SK-N-SH treated with all-trans-retinoic acid at 6 μM for 48 hours (cell line): ENCODE measurements at regions not wholly inside any gene's neighbourhood (a gene's known extent, or its start where the extent isn't known, plus 50 kb on each side); places are given as distances from the start of the nearest gene placed in this dataset.

Experiments
- ATAC-seq: fragments of 200-7000 bp; cut with Tn5 transposase; 3 replicates; pipeline ENCODE4 v1.9.1; 2020; ENCODE audit warnings: mild to moderate bottlenecking, moderate library complexity
- ARNTL ChIP-seq: fragments of 450-650 bp; formaldehyde crosslinking; IDR thresholded peaks from 2 replicates; pipeline ENCODE4 v1.5.0; 2020; ENCODE audit warnings: low read depth, mild to moderate bottlenecking, moderate library complexity, borderline replicate concordance
- BACH2 ChIP-seq: fragments of 250-450 bp; sonication (Bioruptor Pico); IDR thresholded peaks from 2 replicates; pipeline ENCODE4 v1.9.0; 2021; ENCODE audit warnings: mild to moderate bottlenecking, borderline replicate concordance
- CREB5 ChIP-seq: fragments of 250-450 bp; sonication (Bioruptor Pico); IDR thresholded peaks from 2 replicates; pipeline ENCODE4 v1.5.1; 2020; ENCODE audit warnings: low read depth, mild to moderate bottlenecking, moderate library complexity
- CSDC2 ChIP-seq: fragments of 250-450 bp; sonication (Bioruptor Pico); IDR thresholded peaks from 2 replicates; pipeline ENCODE4 v1.5.0; 2020; ENCODE audit warnings: mild to moderate bottlenecking, moderate library complexity
- ESRRG ChIP-seq: fragments of 250-450 bp; sonication (Bioruptor Pico); IDR thresholded peaks from 2 replicates; pipeline ENCODE4 v1.6.1; 2021; ENCODE audit warnings: mild to moderate bottlenecking
- GLIS3 ChIP-seq: fragments of 250-450 bp; sonication (Bioruptor Pico); IDR thresholded peaks from 2 replicates; pipeline ENCODE4 v1.5.0; 2020; ENCODE audit warnings: mild to moderate bottlenecking, moderate library complexity
- ISL1 ChIP-seq: fragments of 250-450 bp; sonication (Bioruptor Pico); IDR thresholded peaks from 2 replicates; pipeline ENCODE4 v2.1.2; 2022; ENCODE audit warnings: mild to moderate bottlenecking, moderate library complexity
- OSR1 ChIP-seq: fragments of 250-450 bp; sonication (Bioruptor Pico); IDR thresholded peaks from 2 replicates; pipeline ENCODE4 v1.8.0; 2022; ENCODE audit warnings: moderate library complexity, mild to moderate bottlenecking, inconsistent platforms
- POU6F1 ChIP-seq: fragments of 250-450 bp; sonication (Bioruptor Pico); IDR thresholded peaks from 2 replicates; pipeline ENCODE4 v1.8.0; 2021; ENCODE audit warnings: low read depth, mild to moderate bottlenecking, moderate library complexity, borderline replicate concordance
- PPARA ChIP-seq: fragments of 250-450 bp; sonication (Bioruptor Pico); IDR thresholded peaks from 2 replicates; pipeline ENCODE4 v1.5.0; 2020; ENCODE audit warnings: mild to moderate bottlenecking, borderline replicate concordance
- RARB ChIP-seq: fragments of 250-450 bp; sonication (Bioruptor Pico); IDR thresholded peaks from 2 replicates; pipeline ENCODE4 v1.8.0; 2021; ENCODE audit warnings: mild to moderate bottlenecking, moderate library complexity
- SNAI2 ChIP-seq: fragments of 250-450 bp; sonication (Bioruptor Pico); IDR thresholded peaks from 2 replicates; pipeline ENCODE4 v1.5.0; 2020; ENCODE audit warnings: mild to moderate bottlenecking, moderate library complexity
- TOX ChIP-seq: fragments of 250-450 bp; sonication (Bioruptor Pico); IDR thresholded peaks from 2 replicates; pipeline ENCODE4 v1.8.0; 2021; ENCODE audit warnings: mild to moderate bottlenecking, moderate library complexity, borderline replicate concordance
- ZC3H10 ChIP-seq: fragments of 250-450 bp; sonication (Bioruptor Pico); IDR thresholded peaks from 2 replicates; pipeline ENCODE4 v1.5.1; 2021; ENCODE audit warnings: mild to moderate bottlenecking, moderate library complexity
- ZFP3 ChIP-seq: fragments of 250-450 bp; sonication (Bioruptor Pico); IDR thresholded peaks from 2 replicates; pipeline ENCODE4 v1.5.0; 2020; ENCODE audit warnings: mild to moderate bottlenecking, moderate library complexity
- ZFP30 ChIP-seq: fragments of 450-650 bp; formaldehyde crosslinking; IDR thresholded peaks from 2 replicates; pipeline ENCODE4 v1.5.0; 2022; ENCODE audit warnings: mild to moderate bottlenecking, moderate library complexity
- ZNF565 ChIP-seq: fragments of 450-650 bp; formaldehyde crosslinking; conservative IDR thresholded peaks from 2 replicates; pipeline ENCODE4 v1.5.0; 2020; ENCODE audit warnings: low read depth, mild to moderate bottlenecking, moderate library complexity
- ZNF70 ChIP-seq: fragments of 450-650 bp; formaldehyde crosslinking; IDR thresholded peaks from 2 replicates; pipeline ENCODE4 v1.5.0; 2020; ENCODE audit warnings: mild to moderate bottlenecking, moderate library complexity
- ZNF8 ChIP-seq: fragments of 450-650 bp; formaldehyde crosslinking; IDR thresholded peaks from 2 replicates; pipeline ENCODE4 v1.5.0; 2020; ENCODE audit warnings: mild to moderate bottlenecking, moderate library complexity
- TF ChIP-seq, protein P1 (sequence below): fragments of 250-450 bp; sonication (Bioruptor Pico); IDR thresholded peaks from 2 replicates; pipeline ENCODE4 v1.8.0; 2020; ENCODE audit warnings: mild to moderate bottlenecking, moderate library complexity, borderline replicate concordance
- TF ChIP-seq, protein P2 (sequence below): fragments of 250-450 bp; sonication (Bioruptor Pico); IDR thresholded peaks from 2 replicates; pipeline ENCODE4 v1.5.1; 2021; ENCODE audit warnings: mild to moderate bottlenecking, moderate library complexity
- TF ChIP-seq, protein P3 (sequence below): fragments of 250-450 bp; sonication (Bioruptor Pico); IDR thresholded peaks from 2 replicates; pipeline ENCODE4 v1.5.0; 2020; ENCODE audit warnings: mild to moderate bottlenecking, moderate library complexity

DNA sequence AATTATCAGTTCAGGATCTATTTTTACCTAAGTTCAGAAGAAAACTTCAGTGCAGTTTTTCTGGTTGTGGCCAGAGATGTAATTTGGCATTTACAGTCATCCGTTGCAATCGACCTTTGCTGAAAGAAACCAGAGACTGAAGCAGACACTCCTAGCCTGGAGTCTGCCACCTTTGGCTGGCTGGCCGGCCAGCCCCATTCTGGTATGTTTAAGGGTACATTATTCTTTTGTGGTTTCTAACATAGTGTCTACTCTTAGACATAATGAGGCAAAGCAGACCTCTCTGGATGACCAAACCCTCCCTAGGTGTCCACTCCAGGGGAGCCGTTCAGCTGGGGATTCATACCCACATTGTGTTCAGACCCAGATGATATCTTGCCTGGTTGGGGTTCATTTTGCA, 275.9 kb upstream of the TPM1 start (continued):
- TF ChIP-seq, protein P1, sequence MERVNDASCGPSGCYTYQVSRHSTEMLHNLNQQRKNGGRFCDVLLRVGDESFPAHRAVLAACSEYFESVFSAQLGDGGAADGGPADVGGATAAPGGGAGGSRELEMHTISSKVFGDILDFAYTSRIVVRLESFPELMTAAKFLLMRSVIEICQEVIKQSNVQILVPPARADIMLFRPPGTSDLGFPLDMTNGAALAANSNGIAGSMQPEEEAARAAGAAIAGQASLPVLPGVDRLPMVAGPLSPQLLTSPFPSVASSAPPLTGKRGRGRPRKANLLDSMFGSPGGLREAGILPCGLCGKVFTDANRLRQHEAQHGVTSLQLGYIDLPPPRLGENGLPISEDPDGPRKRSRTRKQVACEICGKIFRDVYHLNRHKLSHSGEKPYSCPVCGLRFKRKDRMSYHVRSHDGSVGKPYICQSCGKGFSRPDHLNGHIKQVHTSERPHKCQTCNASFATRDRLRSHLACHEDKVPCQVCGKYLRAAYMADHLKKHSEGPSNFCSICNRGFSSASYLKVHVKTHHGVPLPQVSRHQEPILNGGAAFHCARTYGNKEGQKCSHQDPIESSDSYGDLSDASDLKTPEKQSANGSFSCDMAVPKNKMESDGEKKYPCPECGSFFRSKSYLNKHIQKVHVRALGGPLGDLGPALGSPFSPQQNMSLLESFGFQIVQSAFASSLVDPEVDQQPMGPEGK (CRISPR knock-in tag): peak; percentile 62; the same call in 1 of the 2 replicates
- TF ChIP-seq CSDC2 (CRISPR knock-in tag) (0 out of 2 replicates have a peak, but pooled peaks have one; percentile 51), ZC3H10 (no peak), GLIS3 (0 out of 2 replicates have a peak, but pooled peaks have one; percentile 62), ISL1 (CRISPR knock-in tag) (peak; percentile 83)

DNA sequence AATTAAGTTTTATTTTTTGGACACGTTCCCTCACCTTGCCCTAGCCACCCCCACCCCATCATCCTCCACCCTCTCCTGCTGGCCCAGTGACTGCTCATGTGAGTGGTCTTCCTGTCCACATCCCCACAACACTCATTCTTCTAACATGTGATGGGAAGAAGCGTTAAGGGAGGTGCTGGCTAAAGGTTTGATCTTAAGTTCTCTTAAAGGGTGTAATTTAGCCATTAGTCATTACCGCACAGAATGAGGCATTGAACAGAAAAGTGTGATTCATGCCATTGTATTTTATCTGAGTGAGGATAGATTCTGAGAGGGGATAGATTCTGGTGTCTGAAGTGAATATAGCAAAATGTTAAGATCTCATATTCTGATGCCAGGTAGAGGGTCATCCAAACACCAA, 272.9 kb upstream of the TPM1 start:
- TF ChIP-seq ZNF70 (CRISPR knock-in tag) (no peak), BACH2 (CRISPR knock-in tag) (no peak), CREB5 (CRISPR knock-in tag) (no peak), OSR1 (CRISPR knock-in tag) (no peak), ZNF565 (CRISPR knock-in tag) (no peak), TOX (CRISPR knock-in tag) (no peak), ZFP3 (no peak), ZC3H10 (no peak), ZNF8 (CRISPR knock-in tag) (no peak), ESRRG (no peak), PPARA (no peak), GLIS3 (no peak), SNAI2 (CRISPR knock-in tag) (no peak), ZFP30 (CRISPR knock-in tag) (no peak)
- TF ChIP-seq, protein P2, sequence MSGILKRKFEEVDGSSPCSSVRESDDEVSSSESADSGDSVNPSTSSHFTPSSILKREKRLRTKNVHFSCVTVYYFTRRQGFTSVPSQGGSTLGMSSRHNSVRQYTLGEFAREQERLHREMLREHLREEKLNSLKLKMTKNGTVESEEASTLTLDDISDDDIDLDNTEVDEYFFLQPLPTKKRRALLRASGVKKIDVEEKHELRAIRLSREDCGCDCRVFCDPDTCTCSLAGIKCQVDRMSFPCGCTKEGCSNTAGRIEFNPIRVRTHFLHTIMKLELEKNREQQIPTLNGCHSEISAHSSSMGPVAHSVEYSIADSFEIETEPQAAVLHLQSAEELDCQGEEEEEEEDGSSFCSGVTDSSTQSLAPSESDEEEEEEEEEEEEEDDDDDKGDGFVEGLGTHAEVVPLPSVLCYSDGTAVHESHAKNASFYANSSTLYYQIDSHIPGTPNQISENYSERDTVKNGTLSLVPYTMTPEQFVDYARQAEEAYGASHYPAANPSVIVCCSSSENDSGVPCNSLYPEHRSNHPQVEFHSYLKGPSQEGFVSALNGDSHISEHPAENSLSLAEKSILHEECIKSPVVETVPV: no peak
- peak; percentile 40; the same call in 2 of the 3 replicates for ATAC-seq

DNA sequence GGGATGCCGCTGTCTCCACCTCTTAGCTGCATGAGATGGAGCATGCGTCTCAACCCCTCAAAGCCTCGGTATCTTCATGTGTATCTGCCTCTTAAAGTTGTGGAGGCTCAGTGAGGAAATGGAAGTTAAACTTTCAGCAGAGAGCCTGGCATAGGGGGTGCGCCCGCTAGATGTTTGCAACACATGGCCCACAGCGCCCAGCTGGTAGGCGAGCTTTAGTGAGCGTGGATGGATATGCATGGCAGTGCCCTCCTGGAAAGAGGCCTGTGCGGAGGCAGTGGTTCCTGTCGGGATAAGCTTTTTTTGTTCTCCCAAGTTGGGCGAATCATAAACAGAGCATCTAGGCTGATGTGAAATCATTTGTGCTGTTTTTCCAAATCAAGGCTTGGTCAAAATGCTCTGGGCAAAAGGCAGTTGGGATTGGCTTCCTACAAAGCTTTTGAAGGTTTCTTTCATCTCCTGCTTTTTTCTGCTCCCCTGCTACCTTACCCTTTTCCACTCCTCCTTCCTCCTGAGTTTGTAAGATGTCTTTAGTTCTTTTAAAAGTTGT, 272.4 kb upstream of the TPM1 start:
- ATAC-seq: peak; percentile 3; the same call in 2 of the 3 replicates
- TF ChIP-seq POU6F1: no peak

DNA sequence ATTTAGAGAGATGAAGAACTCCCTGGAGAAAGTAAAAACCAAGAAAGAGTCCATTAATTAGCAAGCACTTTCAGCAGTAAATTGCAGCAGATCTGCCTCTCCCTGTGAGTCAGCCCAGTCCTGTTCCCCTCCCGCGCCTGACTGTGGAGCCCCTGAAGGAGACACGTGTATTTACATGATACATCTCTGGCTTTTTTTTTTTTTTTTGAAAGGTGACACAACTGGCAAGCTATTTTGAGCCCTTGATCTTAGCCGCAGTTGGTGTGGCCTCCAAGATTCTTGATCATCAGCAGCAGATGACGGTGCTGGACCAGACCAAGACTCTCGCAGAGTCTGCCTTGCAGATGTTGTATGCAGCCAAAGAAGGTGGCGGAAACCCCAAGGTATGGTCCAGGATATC, 271.8 kb upstream of the TPM1 start:
- TF ChIP-seq GLIS3 (no peak), ARNTL (no peak), ZNF70 (CRISPR knock-in tag) (no peak), RARB (no peak), ESRRG (no peak), SNAI2 (CRISPR knock-in tag) (no peak)
- TF ChIP-seq, protein P3, sequence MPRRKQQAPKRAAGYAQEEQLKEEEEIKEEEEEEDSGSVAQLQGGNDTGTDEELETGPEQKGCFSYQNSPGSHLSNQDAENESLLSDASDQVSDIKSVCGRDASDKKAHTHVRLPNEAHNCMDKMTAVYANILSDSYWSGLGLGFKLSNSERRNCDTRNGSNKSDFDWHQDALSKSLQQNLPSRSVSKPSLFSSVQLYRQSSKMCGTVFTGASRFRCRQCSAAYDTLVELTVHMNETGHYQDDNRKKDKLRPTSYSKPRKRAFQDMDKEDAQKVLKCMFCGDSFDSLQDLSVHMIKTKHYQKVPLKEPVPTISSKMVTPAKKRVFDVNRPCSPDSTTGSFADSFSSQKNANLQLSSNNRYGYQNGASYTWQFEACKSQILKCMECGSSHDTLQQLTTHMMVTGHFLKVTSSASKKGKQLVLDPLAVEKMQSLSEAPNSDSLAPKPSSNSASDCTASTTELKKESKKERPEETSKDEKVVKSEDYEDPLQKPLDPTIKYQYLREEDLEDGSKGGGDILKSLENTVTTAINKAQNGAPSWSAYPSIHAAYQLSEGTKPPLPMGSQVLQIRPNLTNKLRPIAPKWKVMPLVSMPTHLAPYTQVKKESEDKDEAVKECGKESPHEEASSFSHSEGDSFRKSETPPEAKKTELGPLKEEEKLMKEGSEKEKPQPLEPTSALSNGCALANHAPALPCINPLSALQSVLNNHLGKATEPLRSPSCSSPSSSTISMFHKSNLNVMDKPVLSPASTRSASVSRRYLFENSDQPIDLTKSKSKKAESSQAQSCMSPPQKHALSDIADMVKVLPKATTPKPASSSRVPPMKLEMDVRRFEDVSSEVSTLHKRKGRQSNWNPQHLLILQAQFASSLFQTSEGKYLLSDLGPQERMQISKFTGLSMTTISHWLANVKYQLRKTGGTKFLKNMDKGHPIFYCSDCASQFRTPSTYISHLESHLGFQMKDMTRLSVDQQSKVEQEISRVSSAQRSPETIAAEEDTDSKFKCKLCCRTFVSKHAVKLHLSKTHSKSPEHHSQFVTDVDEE (CRISPR knock-in tag): no peak
- TF ChIP-seq, protein P1 (CRISPR knock-in tag): no peak
- TF ChIP-seq, protein P2: no peak
- ATAC-seq: peak; percentile 59
